GM06990 (cell line): ENCODE measurements at regions not wholly inside any gene's neighbourhood (a gene's known extent, or its start where the extent isn't known, plus 50 kb on each side); places are given as distances from the start of the nearest gene placed in this dataset.
"Not testable (repeated sequence)": the region's sequence is repeated elsewhere in the genome, so short reads cannot be mapped to it uniquely, and the experiment has no call there.

Experiments
- DNase-seq: peaks from one replicate; pipeline ENCODE4 v3.0.0-alpha.2; 2011; ENCODE audit not compliant: insufficient read length; ENCODE audit errors: extremely low read depth
- H3K27me3 ChIP-seq: replicated peaks from 2 replicates; pipeline ENCODE4 v1.6.0; 2011; ENCODE audit warnings: low read length; ENCODE audit not compliant: control insufficient read depth, insufficient read depth
- H3K36me3 ChIP-seq: 2 replicates; pipeline ENCODE4 v1.5.1; 2011; ENCODE audit warnings: low read length; ENCODE audit not compliant: control insufficient read depth, insufficient read depth
- H3K4me3 ChIP-seq: replicated peaks from 2 replicates; pipeline ENCODE4 v1.5.1; 2011; ENCODE audit warnings: low read depth, mild to moderate bottlenecking, control low read depth, low read length
- TF ChIP-seq, protein P1 (sequence below): IDR thresholded peaks from 2 replicates; pipeline ENCODE4 v1.5.1; 2011; ENCODE audit warnings: low read length, control low read depth, mild to moderate bottlenecking, inconsistent platforms; ENCODE audit not compliant: insufficient read depth, poor library complexity, severe bottlenecking

GRCh38 chr11:21976210-21976609, 216.7 kb upstream of the ANO5 start:
- Histone ChIP-seq H3K36me3 (no peaks in the 10 kb centered on the region), H3K4me3 (no peak overlapping the region), H3K27me3 (no peaks in the 10 kb centered on the region)
- DNase-seq = no peak
- TF ChIP-seq, protein P1, sequence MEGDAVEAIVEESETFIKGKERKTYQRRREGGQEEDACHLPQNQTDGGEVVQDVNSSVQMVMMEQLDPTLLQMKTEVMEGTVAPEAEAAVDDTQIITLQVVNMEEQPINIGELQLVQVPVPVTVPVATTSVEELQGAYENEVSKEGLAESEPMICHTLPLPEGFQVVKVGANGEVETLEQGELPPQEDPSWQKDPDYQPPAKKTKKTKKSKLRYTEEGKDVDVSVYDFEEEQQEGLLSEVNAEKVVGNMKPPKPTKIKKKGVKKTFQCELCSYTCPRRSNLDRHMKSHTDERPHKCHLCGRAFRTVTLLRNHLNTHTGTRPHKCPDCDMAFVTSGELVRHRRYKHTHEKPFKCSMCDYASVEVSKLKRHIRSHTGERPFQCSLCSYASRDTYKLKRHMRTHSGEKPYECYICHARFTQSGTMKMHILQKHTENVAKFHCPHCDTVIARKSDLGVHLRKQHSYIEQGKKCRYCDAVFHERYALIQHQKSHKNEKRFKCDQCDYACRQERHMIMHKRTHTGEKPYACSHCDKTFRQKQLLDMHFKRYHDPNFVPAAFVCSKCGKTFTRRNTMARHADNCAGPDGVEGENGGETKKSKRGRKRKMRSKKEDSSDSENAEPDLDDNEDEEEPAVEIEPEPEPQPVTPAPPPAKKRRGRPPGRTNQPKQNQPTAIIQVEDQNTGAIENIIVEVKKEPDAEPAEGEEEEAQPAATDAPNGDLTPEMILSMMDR = no peak

- TF ChIP-seq, protein P1 = no peak
- H3K36me3 ChIP-seq = no peaks in the 10 kb centered on the region
- no peaks in the 10 kb centered on the region for H3K27me3 ChIP-seq
- no peak overlapping the region for H3K4me3 ChIP-seq
- DNase-seq = no peak
Measured at GRCh38 chr11:21983431-21983830, 209.5 kb upstream of the ANO5 start.

DNA sequence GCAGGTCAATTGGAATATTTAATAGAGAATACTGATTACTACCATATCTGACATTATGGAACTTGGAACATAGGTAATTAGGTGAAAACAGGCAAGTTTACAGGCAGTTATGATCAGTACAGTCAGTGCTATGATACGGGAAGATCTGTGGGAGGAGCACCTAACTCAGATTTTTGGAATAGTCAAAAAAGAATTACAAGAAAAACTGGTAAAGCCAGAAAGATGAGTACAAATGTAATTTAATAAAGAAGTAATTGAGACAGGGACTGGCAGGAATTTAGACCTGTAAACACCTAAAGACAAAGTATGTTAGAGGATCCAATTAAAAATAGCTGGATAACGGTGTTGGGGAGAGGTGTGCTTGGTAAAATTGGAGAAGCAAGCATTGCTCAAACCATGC, 206.5 kb upstream of the ANO5 start:
- H3K27me3 ChIP-seq = no peaks in the 10 kb centered on the region
- H3K4me3 ChIP-seq = no peak overlapping the region
- no peaks in the 10 kb centered on the region for H3K36me3 ChIP-seq
- DNase-seq = no peak
- TF ChIP-seq, protein P1 = no peak

DNA sequence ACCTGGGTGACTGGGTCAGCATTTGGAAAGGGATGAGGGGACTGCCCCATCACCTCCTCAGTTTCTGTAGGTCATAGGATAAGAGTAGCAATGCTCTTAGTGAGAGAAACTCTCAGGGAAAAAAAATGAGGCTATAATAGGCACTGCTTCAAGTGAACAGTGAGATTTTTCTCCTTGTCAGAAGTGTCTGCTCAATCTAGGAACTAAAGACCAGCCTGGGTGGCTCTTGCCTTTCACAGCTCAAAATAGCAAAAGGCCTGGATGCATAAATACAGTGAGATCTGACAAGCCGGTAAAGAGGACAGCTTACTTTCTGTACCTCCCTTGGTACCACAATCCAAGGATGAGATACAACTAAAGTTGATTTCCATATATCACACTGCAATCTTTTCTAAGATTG, 205.6 kb upstream of the ANO5 start:
- Histone ChIP-seq H3K4me3 (no peak overlapping the region), H3K27me3 (no peaks in the 10 kb centered on the region), H3K36me3 (no peaks in the 10 kb centered on the region)
- TF ChIP-seq, protein P1 = no peak
- DNase-seq = no peak

GRCh38 chr11:21988477-21988876, 204.4 kb upstream of the ANO5 start:
- TF ChIP-seq, protein P1 = no peak
- no peak overlapping the region for H3K4me3 ChIP-seq
- DNase-seq = no peak
- no peaks in the 10 kb centered on the region for H3K36me3 ChIP-seq
- H3K27me3 ChIP-seq = no peaks in the 10 kb centered on the region

- H3K36me3 ChIP-seq, H3K27me3 ChIP-seq, DNase-seq, H3K4me3 ChIP-seq: not testable (repeated sequence)
Measured at GRCh38 chr11:22001803-22002202, 191.1 kb upstream of the ANO5 start.

DNA sequence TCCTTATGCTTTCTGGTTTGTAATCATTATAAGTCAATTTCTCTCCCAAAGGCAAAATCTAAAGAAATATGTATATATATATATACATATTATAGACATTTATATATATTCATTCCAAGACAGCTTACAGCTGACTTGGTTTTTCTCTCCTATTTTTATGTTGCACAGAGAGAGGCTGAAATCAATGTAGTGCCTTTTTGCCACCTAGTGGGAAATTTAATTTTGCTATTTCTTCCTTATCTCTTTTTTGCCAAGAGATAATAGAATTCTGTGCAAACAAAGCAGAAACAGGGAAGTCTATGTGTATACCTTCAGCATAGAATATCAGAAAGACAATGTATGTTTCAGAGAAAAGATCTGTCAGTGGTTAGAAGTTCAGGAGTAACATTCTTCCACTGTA, 186.0 kb upstream of the ANO5 start:
- Histone ChIP-seq H3K36me3 (no peaks in the 10 kb centered on the region), H3K4me3 (no peak overlapping the region), H3K27me3 (no peaks in the 10 kb centered on the region)
- no peak for DNase-seq
- TF ChIP-seq, protein P1 = no peak
